GM12878 (cell line): ENCODE measurements at regions not wholly inside any gene's neighbourhood (a gene's known extent, or its start where the extent isn't known, plus 50 kb on each side); places are given as distances from the start of the nearest gene placed in this dataset.

Experiments used
- BHLHE40 ChIP-seq, 2 experiments: fragments of 450-650 bp in 1 of 2; IDR thresholded peaks; 2 replicates each; pipeline ENCODE4 v1.6.1; 2011 to 2017; ENCODE audit warnings: low read depth in 2 of 2, borderline replicate concordance in 1 of 2, improper control_type of control experiment in 1 of 2, low read length in 1 of 2, mild to moderate bottlenecking in 1 of 2
- CHD1 ChIP-seq: IDR thresholded peaks from 2 replicates; pipeline ENCODE4 v1.6.1; 2012; ENCODE audit warnings: low read depth, low read length, improper control_type of control experiment
- CREB1 ChIP-seq: IDR thresholded peaks from 2 replicates; pipeline ENCODE4 v1.6.1; 2012; ENCODE audit warnings: low read depth, mild to moderate bottlenecking, inconsistent platforms
- CTCF ChIP-seq, 3 experiments: IDR thresholded peaks in 2 of 3; conservative IDR thresholded peaks in 1 of 3; 2 replicates each; pipeline ENCODE4 v1.5.1; 2011; ENCODE audit warnings: low read depth in 3 of 3, low read length in 3 of 3, mild to moderate bottlenecking in 3 of 3, control low read depth in 2 of 3, moderate library complexity in 2 of 3, inconsistent platforms in 1 of 3, mixed read lengths in 1 of 3; ENCODE audit not compliant: control insufficient read depth in 2 of 3, insufficient read depth in 1 of 3; ENCODE audit errors: extremely low read depth in 1 of 3
- KAT2A ChIP-seq: conservative IDR thresholded peaks from 2 replicates; pipeline ENCODE4 v1.6.1; 2011; ENCODE audit warnings: low read depth, low read length; ENCODE audit not compliant: control insufficient read depth
- NFYB ChIP-seq: IDR thresholded peaks from 2 replicates; pipeline ENCODE4 v1.6.1; 2011; ENCODE audit warnings: low read depth, mild to moderate bottlenecking, low read length, improper control_type of control experiment, moderate library complexity; ENCODE audit not compliant: insufficient read depth
- POLR2A ChIP-seq: IDR thresholded peaks from 2 replicates; pipeline ENCODE4 v1.6.1; 2011; ENCODE audit warnings: low read depth, mild to moderate bottlenecking, low read length
- POLR2AphosphoS2 ChIP-seq: IDR thresholded peaks from 2 replicates; pipeline ENCODE4 v1.6.1; 2011; ENCODE audit warnings: low read depth, mild to moderate bottlenecking, low read length, improper control_type of control experiment, moderate library complexity
- PRDM15 ChIP-seq: fragments of 450-650 bp; formaldehyde crosslinking; IDR thresholded peaks from 2 replicates; pipeline ENCODE4 v1.4.0; 2020; ENCODE audit warnings: mild to moderate bottlenecking, moderate library complexity
- RELA ChIP-seq: fragments of 450-650 bp; IDR thresholded peaks from 2 replicates; pipeline ENCODE4 v1.8.0; 2014; ENCODE audit warnings: borderline replicate concordance; ENCODE audit not compliant: partially characterized antibody
- TAF1 ChIP-seq: IDR thresholded peaks from 2 replicates; pipeline ENCODE4 v1.6.1; 2011; ENCODE audit warnings: mild to moderate bottlenecking, low read depth, low read length, borderline replicate concordance
- TARDBP ChIP-seq: IDR thresholded peaks from 2 replicates; pipeline ENCODE4 v1.6.1; 2016; ENCODE audit warnings: borderline replicate concordance
- ZBTB11 ChIP-seq: fragments of 450-650 bp; formaldehyde crosslinking; IDR thresholded peaks from 2 replicates; pipeline ENCODE4 v1.5.0; 2022; ENCODE audit warnings: mild to moderate bottlenecking, missing genetic modification characterization
- ZNF687 ChIP-seq: fragments of 450-650 bp; IDR thresholded peaks from 2 replicates; pipeline ENCODE4 v1.6.1; 2017; ENCODE audit warnings: mild to moderate bottlenecking, moderate library complexity

GRCh38 chr17:77892031-77892430 lies 66.5 kb upstream of the TNRC6C start:
- TF ChIP-seq ZBTB11 (no peak), TAF1 (no peak), ZNF687 (no peak), CTCF (IDR thresholded peaks at IDR 0.05 in 2 of 3, conservative IDR thresholded peaks at IDR 0.05 in 1 of 3; ENCODE audit: control insufficient read depth in 2 of 3, extremely low read depth in 1 of 3, insufficient read depth in 1 of 3, low read depth in 3 of 3, low read length in 3 of 3) (no peak), CHD1 (no peak), PRDM15 (CRISPR knock-in tag) (no peak), RELA (no peak), POLR2A (no peak), CREB1 (no peak), BHLHE40 (IDR thresholded peaks at IDR 0.05; ENCODE audit: borderline replicate concordance in 1 of 2, low read depth in 2 of 2, low read length in 1 of 2) (no peak), NFYB (no peak), POLR2AphosphoS2 (no peak), TARDBP (no peak), KAT2A (no peak)
